HCT116 (cell line): ENCODE measurements at regions not wholly inside any gene's neighbourhood (a gene's known extent, or its start where the extent isn't known, plus 50 kb on each side); places are given as distances from the start of the nearest gene placed in this dataset.

Experiments
- ATAC-seq: fragments of 200-7000 bp; cut with Tn5 transposase; 2 replicates; pipeline ENCODE4 v1.9.1; 2020; ENCODE audit warnings: mild to moderate bottlenecking, moderate library complexity
- BruUV-seq: library from RNA; stranded (reverse); fragments of 400-500 nt; replicated peaks from 2 replicates; lab custom pipeline; 2021; lab: Mats Ljungman, UMichigan
- CTCF ChIA-PET: fragments of 300-600 bp; sonication (Branson Sonifier 250); formaldehyde crosslinking; loops from one replicate; lab custom pipeline; 2021; ENCODE audit warnings: antibody characterized with exemption; lab: Charles Lee
- POLR2A ChIA-PET: fragments of 300-600, 350-600 bp; sonication (Branson Sonifier 250); formaldehyde crosslinking; loops from one replicate; lab custom pipeline; 2021; ENCODE audit warnings: antibody characterized with exemption; lab: Charles Lee
- RAD21 ChIA-PET, 2 experiments: fragments of 300-600 bp; sonication (Branson Sonifier 250); formaldehyde crosslinking; loops; one replicate each; lab custom pipeline; 2023; ENCODE audit warnings: low total read pairs in 2 of 2; ENCODE audit not compliant: uncharacterized antibody in 2 of 2, unreplicated experiment in 2 of 2, low non-redundant PET in 1 of 2; lab: Charles Lee
- DNase-seq: peaks from one replicate; pipeline ENCODE4 v3.0.0-alpha.2; 2010; ENCODE audit warnings: low read depth, low spot score
- H2AFZ ChIP-seq: fragments of 200-600 bp; shearing (Covaris generic), sonication (generic); 2 replicates; pipeline ENCODE4 v1.6.1; 2017; ENCODE audit warnings: low read depth, mixed run types, mixed read lengths, antibody characterized with exemption, low read length; ENCODE audit not compliant: poor library complexity, severe bottlenecking
- H3K27ac ChIP-seq: 2 replicates; pipeline ENCODE4 v1.5.1; 2012; ENCODE audit warnings: low read depth, low read length
- H3K27me3 ChIP-seq: fragments of 200-600 bp; sonication (generic); 2 replicates; pipeline ENCODE4 v1.6.1; 2016; ENCODE audit warnings: mixed run types, low read length, mixed read lengths; ENCODE audit not compliant: insufficient read depth
- H3K36me3 ChIP-seq, 2 experiments: fragments of 200-500 bp in 1 of 2; fragments of 200-600 bp in 1 of 2; sonication (Bioruptor generic) in 1 of 2; sonication (generic) in 1 of 2; 2 replicates each; pipeline versions ENCODE4 v1.5.1 to v1.6.1; 2014 to 2016; ENCODE audit warnings: low read length in 2 of 2, inconsistent platforms in 1 of 2, mixed read lengths in 1 of 2, mixed run types in 1 of 2; ENCODE audit not compliant: insufficient read depth in 2 of 2, control insufficient read depth in 1 of 2
- H3K4me1 ChIP-seq, 2 experiments: fragments of 200-600 bp in 1 of 2; sonication (generic) in 1 of 2; 2 replicates each; pipeline versions ENCODE4 v1.5.1 to v1.6.1; 2012 to 2017; ENCODE audit warnings: low read length in 2 of 2, inconsistent platforms in 1 of 2, mild to moderate bottlenecking in 1 of 2, mixed read lengths in 1 of 2, mixed run types in 1 of 2, moderate library complexity in 1 of 2; ENCODE audit not compliant: insufficient read depth in 2 of 2, control insufficient read depth in 1 of 2
- H3K4me2 ChIP-seq: fragments of 200-600 bp; sonication (generic); 2 replicates; pipeline ENCODE4 v1.6.1; 2017; ENCODE audit warnings: mixed run types, low read length, mixed read lengths
- H3K4me3 ChIP-seq, 2 experiments: fragments of 200-600 bp in 1 of 2; sonication (generic) in 1 of 2; replicated peaks in 1 of 2; 2 replicates each; pipeline ENCODE4 v1.5.1; 2011 to 2016; ENCODE audit warnings: low read length in 2 of 2, control low read depth in 1 of 2, low read depth in 1 of 2, mild to moderate bottlenecking in 1 of 2, mixed read lengths in 1 of 2, mixed run types in 1 of 2
- H3K79me2 ChIP-seq: fragments of 200-600 bp; sonication (generic); 2 replicates; pipeline ENCODE4 v1.6.1; 2017; ENCODE audit warnings: mild to moderate bottlenecking, mixed run types, low read length, moderate library complexity, mixed read lengths; ENCODE audit not compliant: insufficient read depth
- H3K9ac ChIP-seq: fragments of 200-600 bp; sonication (generic); 2 replicates; pipeline ENCODE4 v1.6.1; 2016; ENCODE audit warnings: low read length, mixed read lengths
- H3K9me2 ChIP-seq: fragments of 200-600 bp; sonication (generic), shearing (Covaris generic); 2 replicates; pipeline ENCODE4 v1.6.1; 2017; ENCODE audit warnings: mixed run types, mild to moderate bottlenecking, moderate library complexity; ENCODE audit not compliant: insufficient read depth
- H3K9me3 ChIP-seq, 2 experiments: fragments of 200-500 bp in 1 of 2; fragments of 200-600 bp in 1 of 2; sonication (Bioruptor generic) in 1 of 2; sonication (generic) in 1 of 2; 2 replicates each; pipeline ENCODE4 v1.6.1; 2014 to 2017; ENCODE audit warnings: low read length in 2 of 2, mixed read lengths in 2 of 2, inconsistent platforms in 1 of 2, low read depth in 1 of 2, mild to moderate bottlenecking in 1 of 2, mixed run types in 1 of 2, moderate library complexity in 1 of 2; ENCODE audit not compliant: control insufficient read depth in 1 of 2, insufficient read depth in 1 of 2
- H4K20me1 ChIP-seq: fragments of 200-600 bp; sonication (generic), shearing (Covaris generic); 2 replicates; pipeline ENCODE4 v1.6.1; 2017; ENCODE audit warnings: mixed run types, mild to moderate bottlenecking, moderate library complexity; ENCODE audit not compliant: insufficient read depth
- CBX3 ChIP-seq: IDR thresholded peaks from 2 replicates; pipeline ENCODE4 v1.6.1; 2012; ENCODE audit warnings: low read depth
- CTCF ChIP-seq, 3 experiments: fragments of 200-600 bp in 1 of 3; sonication (generic) in 1 of 3; IDR thresholded peaks in 2 of 3; conservative IDR thresholded peaks in 1 of 3; 2 replicates each; pipeline ENCODE4 v1.5.1; 2012 to 2017; ENCODE audit warnings: low read depth in 2 of 3, low read length in 2 of 3, antibody characterized with exemption in 1 of 3, borderline replicate concordance in 1 of 3, control low read depth in 1 of 3, mild to moderate bottlenecking in 1 of 3, mixed read lengths in 1 of 3, mixed run types in 1 of 3, moderate library complexity in 1 of 3; ENCODE audit not compliant: insufficient read depth in 1 of 3
- EGR1 ChIP-seq: IDR thresholded peaks from 2 replicates; pipeline ENCODE4 v1.6.1; 2012; ENCODE audit warnings: low read depth
- EZH2phosphoT487 ChIP-seq: fragments of 200-600 bp; IDR thresholded peaks from 2 replicates; pipeline ENCODE4 v1.6.1; 2018; ENCODE audit warnings: antibody characterized with exemption, borderline replicate concordance
- MAX ChIP-seq: IDR thresholded peaks from 2 replicates; pipeline ENCODE4 v1.6.1; 2012
- REST ChIP-seq: IDR thresholded peaks from 2 replicates; pipeline ENCODE4 v1.6.1; 2012; ENCODE audit warnings: low read depth
- intact Hi-C: fragments of 100-400 bp; cut with micrococcal nuclease; formaldehyde crosslinking; loops from 2 replicates; pipeline ENCODE4 v1.10.0; 2022

- TF ChIP-seq EZH2phosphoT487: no peak
- TF ChIP-seq CTCF (IDR thresholded peaks at IDR 0.05 in 2 of 3, conservative IDR thresholded peaks at IDR 0.05 in 1 of 3; ENCODE audit: borderline replicate concordance in 1 of 3, insufficient read depth in 1 of 3, low read depth in 2 of 3, low read length in 2 of 3): no peak
- no peak for TF ChIP-seq REST
- TF ChIP-seq MAX: no peak
- no peak for TF ChIP-seq EGR1
- no peak for TF ChIP-seq CBX3
- ATAC-seq: no peak
- peaks cover 4 to 8% of the 10 kb centered on the region in 2 experiments; a peak in 3 of 4 replicates for H3K4me1 ChIP-seq
- H3K79me2 ChIP-seq: no peaks in the 10 kb centered on the region
- RAD21 ChIA-PET: no interaction called here
- POLR2A ChIA-PET: no interaction called here
- H3K9ac ChIP-seq: no peak overlapping the region
- intact Hi-C loops: no loop called here
- DNase-seq: no peak
- no peaks in the 10 kb centered on the region for H3K9me2 ChIP-seq
- no peak overlapping the region for H3K4me2 ChIP-seq
- no peak overlapping the region for H3K27ac ChIP-seq
- no TSS peak for BruUV-seq
- CTCF ChIA-PET: no interaction called here
- H4K20me1 ChIP-seq: no peaks in the 10 kb centered on the region
- no peak overlapping the region for H2AFZ ChIP-seq
- H3K4me3 ChIP-seq: no peak overlapping the region
- no peaks in the 10 kb centered on the region for H3K9me3 ChIP-seq
- no peaks in the 10 kb centered on the region for H3K36me3 ChIP-seq
- no peaks in the 10 kb centered on the region for H3K27me3 ChIP-seq
Measured at GRCh38 chr12:131434208-131435125, 276.4 kb upstream of the SFSWAP start.
